Renal pelvis (tissue), 1 donor: ENCODE measurements at regions not wholly inside any gene's neighbourhood (a gene's known extent, or its start where the extent isn't known, plus 50 kb on each side); places are given as distances from the start of the nearest gene placed in this dataset.

Experiments used
- DNase-seq: peaks from one replicate; pipeline ENCODE4 v3.0.0-alpha.2; 2013

DNA sequence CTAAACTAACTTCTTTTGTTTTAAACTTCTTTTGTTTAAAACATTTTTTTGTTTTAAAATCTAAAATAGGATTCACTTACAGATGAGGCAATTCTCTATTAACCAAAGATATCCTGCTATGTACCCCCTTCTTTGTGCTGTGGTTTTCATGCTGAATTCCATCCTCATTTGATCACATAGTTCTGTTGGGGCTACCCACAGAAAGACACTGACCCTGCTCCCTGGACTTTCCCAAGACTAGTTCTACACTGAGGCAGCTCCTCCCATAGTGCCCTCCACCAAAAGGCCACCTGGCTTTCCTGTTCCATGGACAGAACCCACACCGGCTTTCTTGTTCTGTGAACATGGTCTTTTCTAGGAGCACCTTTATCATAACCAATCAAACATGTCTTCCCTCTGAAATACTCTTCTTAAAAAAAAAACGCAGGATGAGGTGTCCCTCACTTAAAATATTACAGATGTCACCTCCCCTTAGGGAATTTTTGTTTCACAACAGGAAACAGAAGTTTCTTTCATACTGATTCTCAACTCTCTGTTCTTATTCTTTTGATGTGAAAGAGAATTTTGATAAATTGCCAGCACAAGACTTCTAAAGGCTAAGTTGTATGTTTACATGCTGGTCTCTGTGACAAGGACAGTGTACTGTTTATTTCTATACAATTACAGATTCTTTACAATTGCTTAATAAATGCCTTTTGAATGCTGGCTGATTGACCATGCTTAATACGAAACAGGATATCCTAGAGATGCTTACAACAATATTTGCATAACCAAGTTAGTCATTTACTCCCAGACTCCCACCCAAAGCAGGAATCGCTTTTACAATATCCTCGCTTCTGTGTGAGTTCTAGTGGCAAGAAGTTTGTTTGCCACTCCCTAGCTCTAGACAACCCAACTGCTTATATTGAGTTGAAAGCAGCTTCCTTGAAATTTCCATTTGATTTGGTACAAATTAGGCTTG, 300.4 kb downstream of the DTWD2 start:
- DNase-seq, result peak; percentile 36

DNA sequence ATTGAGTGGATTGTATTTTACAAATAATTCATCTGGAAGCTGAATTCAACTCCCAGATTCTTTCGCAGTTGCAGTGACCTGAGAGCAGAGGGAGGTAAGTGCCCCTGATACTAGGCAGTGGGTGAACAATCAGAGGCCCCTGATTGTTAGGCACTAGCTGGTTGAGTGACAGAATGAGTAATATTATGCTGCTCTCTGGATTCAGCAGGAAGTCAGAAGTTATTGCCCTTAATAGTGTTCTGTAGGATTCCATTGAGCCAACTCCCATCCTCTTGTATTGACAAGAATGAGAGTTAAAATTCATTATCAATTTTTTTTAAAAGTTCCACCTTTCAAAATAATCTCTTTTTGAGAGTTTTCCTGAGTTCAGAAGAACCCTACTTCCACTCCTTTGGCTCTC, 301.2 kb downstream of the DTWD2 start:
- no peak for DNase-seq

- no peak for DNase-seq
These were observed 306.7 kb downstream of the DTWD2 start for GRCh38 chr5:118681655-118682054.

DNA sequence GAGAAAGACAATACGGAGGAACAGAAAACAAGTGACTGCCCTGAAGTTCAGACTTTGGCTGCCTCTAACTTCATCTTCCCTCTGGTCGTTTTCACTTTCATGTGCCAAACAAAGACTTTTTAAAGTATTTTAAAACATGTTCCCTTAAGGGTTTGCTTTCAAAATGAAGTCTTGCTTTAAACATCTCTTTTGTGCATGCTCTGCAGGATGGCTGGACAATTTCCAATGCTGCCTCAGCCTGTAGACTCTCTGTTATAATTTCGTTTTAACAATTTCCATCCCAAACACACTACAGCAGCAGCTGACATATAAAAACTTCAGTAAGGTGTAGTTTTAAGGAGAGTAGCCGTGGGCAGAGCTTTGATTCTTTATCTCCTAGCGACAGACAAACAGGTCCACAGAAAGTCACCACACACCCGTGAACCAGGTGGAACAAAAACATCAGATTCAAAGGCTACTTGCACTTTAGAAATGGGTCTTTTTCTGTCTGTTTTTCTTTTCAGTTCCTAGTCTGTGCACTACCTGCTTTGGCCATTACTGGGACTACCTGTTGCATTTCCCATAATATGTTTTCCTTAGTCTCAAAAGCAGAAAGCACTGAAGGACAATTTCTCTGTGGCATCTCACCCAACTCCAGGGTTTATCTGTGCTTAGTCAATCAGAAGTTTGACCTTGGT, 308.9 kb downstream of the DTWD2 start:
- no peak for DNase-seq

DNA sequence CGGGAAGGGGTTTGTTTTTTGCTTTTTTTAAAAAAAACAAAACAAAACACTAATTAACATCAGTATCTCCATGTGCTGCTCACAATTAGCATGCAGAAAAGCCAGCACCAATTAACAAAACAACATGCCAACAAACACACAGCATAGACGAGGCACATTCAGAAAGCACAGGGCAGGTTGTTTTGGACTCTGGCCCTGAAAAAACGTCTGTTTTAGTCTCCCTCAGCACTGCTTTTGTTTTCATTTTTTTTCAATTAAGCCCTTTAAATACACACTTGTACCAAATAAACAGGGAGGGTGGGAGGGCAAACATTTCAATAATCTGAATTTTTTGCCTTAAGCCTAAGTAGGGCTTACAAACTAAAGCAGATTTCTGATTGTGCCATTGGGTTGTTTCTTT, 309.6 kb downstream of the DTWD2 start:
- no peak for DNase-seq

DNA sequence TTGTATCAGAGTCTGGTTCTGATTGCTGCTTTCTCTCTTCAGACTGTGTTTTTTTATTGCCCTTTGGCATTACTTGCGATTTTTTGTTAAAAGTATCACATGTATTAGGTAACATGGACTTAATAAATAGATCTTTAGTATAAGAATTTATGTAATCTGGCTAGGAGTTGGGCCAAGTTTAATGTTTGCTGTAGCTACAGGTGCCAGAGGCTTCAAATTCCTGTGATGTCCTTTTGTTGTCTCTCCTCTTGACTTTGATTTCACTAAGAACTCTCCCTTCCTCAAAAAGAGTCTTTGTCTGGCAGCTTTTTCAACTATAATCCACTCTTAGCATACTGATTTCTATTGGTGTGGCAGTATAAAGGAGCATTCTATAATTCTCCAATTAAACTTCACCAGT, 313.1 kb downstream of the DTWD2 start:
- DNase-seq, result no peak

DNA sequence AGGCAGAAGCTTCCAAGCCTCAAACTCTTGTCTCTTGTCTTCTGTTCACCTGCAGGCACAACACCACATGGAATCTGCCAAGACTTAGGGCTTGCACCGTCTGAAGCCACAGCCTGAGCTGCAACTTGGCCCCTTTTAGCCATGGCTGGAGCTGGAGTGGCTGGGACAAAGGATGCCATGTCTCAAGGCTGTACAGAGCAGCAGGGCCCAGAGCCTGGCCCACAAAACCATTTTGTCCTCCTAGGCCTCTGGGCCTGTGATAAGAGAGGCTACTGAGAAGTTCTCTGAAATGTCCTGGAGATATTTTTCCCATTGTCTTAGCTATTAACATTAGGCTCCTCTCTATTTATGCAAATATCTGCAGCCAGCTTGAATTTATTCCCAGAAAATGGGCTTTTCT, 330.8 kb downstream of the DTWD2 start:
- no peak for DNase-seq

GRCh38 chr5:118653872-118654271, 334.5 kb downstream of the DTWD2 start:
- DNase-seq, result no peak

DNA sequence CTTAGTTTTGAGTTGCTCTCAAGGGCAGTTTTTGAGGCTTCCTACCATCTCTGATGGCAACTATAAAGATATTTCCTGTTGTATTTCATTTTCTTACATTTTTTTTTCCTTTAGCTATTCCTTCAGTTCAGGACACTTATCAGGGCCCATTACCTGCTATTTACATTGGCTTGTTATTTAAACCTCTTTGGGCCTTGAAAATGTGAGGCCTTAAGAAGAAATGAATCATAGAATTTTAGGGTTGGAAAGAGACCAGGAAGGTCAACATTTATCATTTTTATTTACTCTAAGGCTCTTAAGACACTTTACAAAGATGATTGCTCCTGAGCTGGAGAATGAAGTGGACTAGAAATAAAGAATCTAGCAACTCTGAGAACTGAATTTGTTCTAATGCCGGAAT, 335.2 kb downstream of the DTWD2 start:
- no peak for DNase-seq

DNA sequence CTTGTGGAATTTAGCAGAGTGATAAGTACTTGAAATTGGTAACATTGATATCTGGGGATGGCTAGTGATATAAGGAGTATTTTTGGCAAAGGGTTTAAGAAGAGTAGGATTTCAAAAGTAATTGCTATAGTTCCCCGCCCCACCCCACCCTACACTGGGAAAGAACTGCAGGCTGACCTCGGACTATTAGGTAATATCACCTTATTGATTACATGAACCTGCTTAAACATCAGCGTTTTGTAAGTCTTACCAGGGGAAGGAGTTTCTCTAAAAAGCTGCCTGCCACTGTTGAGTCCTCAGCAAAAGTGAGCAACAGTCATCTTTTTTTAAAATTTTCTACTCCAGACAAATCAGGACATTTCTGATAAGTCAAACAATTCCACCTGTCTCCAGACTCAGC, 337.3 kb downstream of the DTWD2 start:
- DNase-seq, result no peak

- DNase-seq, result no peak
These were observed 340.8 kb downstream of the DTWD2 start for GRCh38 chr5:118647587-118647986.

GRCh38 chr5:118646917-118647316, 341.4 kb downstream of the DTWD2 start:
- DNase-seq, result no peak

- DNase-seq, result no peak
These were observed 350.2 kb downstream of the DTWD2 start for GRCh38 chr5:118637947-118638670.

DNA sequence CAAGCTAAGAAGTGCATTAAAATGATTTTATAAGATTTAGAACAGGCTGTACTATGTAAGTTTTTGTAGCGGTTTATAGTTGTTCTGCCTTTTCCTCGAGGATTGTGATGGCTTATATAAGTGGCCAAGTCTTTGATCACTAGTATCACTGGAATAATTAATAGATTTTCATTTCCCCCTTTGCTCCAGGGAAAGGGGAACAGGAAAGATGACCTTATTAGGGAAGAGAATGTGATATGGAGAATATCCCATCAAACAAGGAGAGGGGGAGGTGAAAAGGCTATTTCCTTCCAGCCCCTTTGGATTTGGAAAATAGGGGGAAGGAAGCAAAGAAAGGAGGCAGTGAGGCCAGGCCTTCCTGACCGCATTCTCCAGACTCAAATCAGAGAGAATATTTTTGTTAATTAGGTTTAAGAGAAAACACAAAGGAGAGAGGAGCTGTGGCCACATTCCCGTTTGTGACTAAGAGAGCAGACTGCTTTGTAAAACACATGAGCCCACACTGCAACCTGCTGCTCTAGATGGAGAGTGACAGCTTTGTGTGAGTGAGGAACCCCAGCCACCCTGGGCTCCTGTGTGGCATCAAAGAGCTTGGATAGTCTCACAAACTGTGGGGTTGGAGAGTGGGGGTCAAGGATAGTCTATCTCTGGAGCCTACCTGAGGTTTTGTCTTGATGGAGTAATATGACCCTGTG, 359.5 kb downstream of the DTWD2 start:
- DNase-seq, result no peak

DNA sequence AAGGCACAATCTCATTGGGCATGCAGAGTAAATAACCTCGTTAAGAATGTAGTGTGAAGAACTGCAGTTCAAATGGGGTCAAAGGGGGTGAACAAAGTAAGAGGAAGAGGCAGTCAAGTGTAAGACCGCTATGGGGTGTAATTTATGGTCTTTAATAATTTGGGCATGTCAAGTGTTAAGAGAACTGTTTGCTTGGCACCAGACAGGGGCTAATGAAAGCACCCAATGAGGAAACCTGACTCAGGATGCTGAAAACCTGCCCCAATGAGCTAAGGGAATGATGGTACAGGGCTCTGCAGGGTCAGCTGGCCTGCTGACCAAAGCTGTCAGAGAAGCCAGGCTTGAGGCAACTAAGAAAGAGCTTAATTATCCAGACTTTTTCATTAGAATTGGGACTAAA, 368.1 kb downstream of the DTWD2 start:
- peak; percentile 65 for DNase-seq

GRCh38 chr5:118619823-118620222, 368.5 kb downstream of the DTWD2 start:
- DNase-seq, result no peak

DNA sequence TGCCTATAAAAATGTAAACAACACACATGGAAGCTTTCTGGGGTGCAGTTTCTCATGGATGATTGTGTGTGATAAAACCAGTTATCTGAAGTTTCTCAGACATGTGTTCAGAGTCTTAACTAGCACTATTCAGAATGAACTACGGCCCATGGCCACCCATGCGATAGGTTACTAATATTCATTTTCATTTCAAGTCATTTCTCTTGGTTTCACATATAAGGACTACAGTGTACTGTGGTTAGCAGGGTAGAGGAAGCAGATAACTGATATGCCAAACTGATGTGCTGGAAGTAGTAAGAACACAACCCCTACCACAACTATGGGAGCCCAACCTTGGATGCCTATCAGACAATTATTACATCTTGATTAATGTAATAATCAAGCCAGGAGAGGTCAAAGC, 372.1 kb downstream of the DTWD2 start:
- DNase-seq, result no peak

- no peak for DNase-seq
These were observed 373.5 kb downstream of the DTWD2 start for GRCh38 chr5:118614731-118615456.

DNA sequence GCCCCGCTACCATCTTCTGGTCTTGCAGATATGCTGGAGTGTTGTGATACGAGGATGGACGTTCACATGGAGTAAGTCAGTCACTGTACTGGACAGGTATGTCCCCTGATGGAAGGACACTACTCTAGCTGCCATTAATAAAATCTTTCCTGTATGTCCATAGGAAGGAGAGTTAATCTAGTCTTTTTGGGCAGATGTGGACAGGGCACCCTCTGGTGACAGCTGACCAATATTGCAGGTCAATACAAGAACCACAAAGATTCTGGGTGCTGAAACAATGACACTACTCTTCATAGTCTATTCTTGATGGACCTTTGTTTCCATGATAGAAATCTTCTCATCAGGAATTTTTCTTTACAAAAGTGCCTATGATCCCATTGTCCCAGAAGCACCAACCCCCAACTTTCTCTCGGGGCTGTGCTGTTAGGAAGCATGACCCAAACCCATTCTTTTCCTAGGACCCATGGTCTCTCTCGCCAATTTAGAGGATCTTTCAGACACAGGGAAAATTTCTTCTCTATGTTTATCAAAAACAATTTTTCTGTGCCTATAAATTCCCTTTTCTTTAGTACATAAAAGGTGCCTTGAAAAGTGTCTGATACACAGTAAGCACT, 376.9 kb downstream of the DTWD2 start:
- no peak for DNase-seq

GRCh38 chr5:118606940-118607339, 381.4 kb downstream of the DTWD2 start:
- no peak for DNase-seq

GRCh38 chr5:118605761-118606160, 382.6 kb downstream of the DTWD2 start:
- DNase-seq, result no peak
